Adrenal gland (tissue), 9 donors: ENCODE measurements at regions not wholly inside any gene's neighbourhood (a gene's known extent, or its start where the extent isn't known, plus 50 kb on each side); places are given as distances from the start of the nearest gene placed in this dataset.
"Not testable (repeated sequence)": the region's sequence is repeated elsewhere in the genome, so short reads cannot be mapped to it uniquely, and the experiment has no call there.

Source experiments
- DNase-seq, 7 donors: peaks; one replicate each; pipeline ENCODE4 v3.0.0-alpha.2; 2019 to 2020
- H3K27ac ChIP-seq, 5 donors: fragments of 200-600 bp; sonication (generic) in 4 of 5; 1 replicate in 3 of 5; 2 replicates in 2 of 5; pipeline versions ENCODE4 v1.5.1 to v1.8.0; 2016 to 2020; ENCODE audit warnings: mild to moderate bottlenecking in 1 of 5
- H3K27me3 ChIP-seq: fragments of 200-600 bp; 2 replicates; pipeline ENCODE4 v1.8.0; 2021
- H3K36me3 ChIP-seq, 2 donors: fragments of 200-600 bp; replicated peaks in 1 of 2; 1 replicate in 1 of 2; 2 replicates in 1 of 2; pipeline versions ENCODE4 v1.5.1 to v1.8.0; 2018 to 2022
- H3K4me1 ChIP-seq, 2 donors: fragments of 200-600 bp; replicated peaks in 1 of 2; 1 replicate in 1 of 2; 2 replicates in 1 of 2; pipeline versions ENCODE4 v1.5.1 to v1.8.0; 2018 to 2021
- H3K4me3 ChIP-seq, 4 donors: fragments of 200-600 bp; sonication (generic) in 3 of 4; one replicate each; pipeline ENCODE4 v1.5.1; 2016 to 2018
- H3K9me3 ChIP-seq, 3 donors: fragments of 200-600 bp; sonication (generic) in 1 of 3; replicated peaks in 1 of 3; 1 replicate in 2 of 3; 2 replicates in 1 of 3; pipeline versions ENCODE4 v1.5.1 to v1.8.0; 2016 to 2021
- POLR2A ChIP-seq, 2 donors: fragments of 450-650 bp; IDR thresholded peaks; one replicate each; pipeline ENCODE4 v1.6.1; 2017; ENCODE audit warnings: antibody characterized with exemption in 2 of 2, mild to moderate bottlenecking in 2 of 2, moderate library complexity in 1 of 2
- WGBS, 4 donors: extraction: QIAGEN DNeasy Blood & Tissue Kit in 2 of 4; methylation state at CpG; one replicate each; pipeline versions ENCODE4 v1.1.5 to v1.1.7; 2013 to 2017; 5-methylcytosine and 5-hydroxymethylcytosine counted together
- intact Hi-C, 2 donors: fragments of 100-400 bp; cut with DNase I; formaldehyde crosslinking; loops; one replicate each; pipeline versions ENCODE4 v1.14.1 to v1.15.0; 2022 to 2023
- TF ChIP-seq, protein P1 (sequence below), 6 experiments: fragments of 450-650 bp in 4 of 6; fragments of 200-600 bp in 2 of 6; sonication (generic) in 1 of 6; IDR thresholded peaks; 1 replicate in 5 of 6; 2 replicates in 1 of 6; pipeline versions ENCODE4 v1.5.1 to v1.8.0; 2016 to 2021; ENCODE audit warnings: antibody characterized with exemption in 6 of 6, mild to moderate bottlenecking in 2 of 6, moderate library complexity in 1 of 6
- donor health status: healthy with polysubstance abuse.
- donor health status: Bipolar disorder and iron deficiency.
- donor health status: DM: yes; HTN: yes; CAD: no.
- donor health status: DM: no; HTN: no; CAD: no.
- donor health status: DM: no; HTN: no; CAD: no.

GRCh38 chr2:125796784-125797183, 859.2 kb upstream of the GYPC start:
- DNase-seq = no peak
- H3K27ac ChIP-seq = no peak overlapping the region
- H3K4me1 ChIP-seq = no peaks in the 10 kb centered on the region
- H3K36me3 ChIP-seq = no peaks in the 10 kb centered on the region
- intact Hi-C loops = no loop called here
- no peaks in the 10 kb centered on the region for H3K27me3 ChIP-seq
- H3K4me3 ChIP-seq = no peak overlapping the region
- TF ChIP-seq, protein P1, sequence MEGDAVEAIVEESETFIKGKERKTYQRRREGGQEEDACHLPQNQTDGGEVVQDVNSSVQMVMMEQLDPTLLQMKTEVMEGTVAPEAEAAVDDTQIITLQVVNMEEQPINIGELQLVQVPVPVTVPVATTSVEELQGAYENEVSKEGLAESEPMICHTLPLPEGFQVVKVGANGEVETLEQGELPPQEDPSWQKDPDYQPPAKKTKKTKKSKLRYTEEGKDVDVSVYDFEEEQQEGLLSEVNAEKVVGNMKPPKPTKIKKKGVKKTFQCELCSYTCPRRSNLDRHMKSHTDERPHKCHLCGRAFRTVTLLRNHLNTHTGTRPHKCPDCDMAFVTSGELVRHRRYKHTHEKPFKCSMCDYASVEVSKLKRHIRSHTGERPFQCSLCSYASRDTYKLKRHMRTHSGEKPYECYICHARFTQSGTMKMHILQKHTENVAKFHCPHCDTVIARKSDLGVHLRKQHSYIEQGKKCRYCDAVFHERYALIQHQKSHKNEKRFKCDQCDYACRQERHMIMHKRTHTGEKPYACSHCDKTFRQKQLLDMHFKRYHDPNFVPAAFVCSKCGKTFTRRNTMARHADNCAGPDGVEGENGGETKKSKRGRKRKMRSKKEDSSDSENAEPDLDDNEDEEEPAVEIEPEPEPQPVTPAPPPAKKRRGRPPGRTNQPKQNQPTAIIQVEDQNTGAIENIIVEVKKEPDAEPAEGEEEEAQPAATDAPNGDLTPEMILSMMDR (IDR thresholded peaks at IDR 0.05) = no peak
- TF ChIP-seq POLR2A (IDR thresholded peaks at IDR 0.05) = no peak
- no peaks in the 10 kb centered on the region for H3K9me3 ChIP-seq
- WGBS, 4 donors = 85 to 88% (median 85%) methylated on average over 1 of the region's 1 CpG

GRCh38 chr2:125797192-125797591, 858.8 kb upstream of the GYPC start:
- no peak overlapping the region for H3K4me3 ChIP-seq
- no peaks in the 10 kb centered on the region for H3K9me3 ChIP-seq
- intact Hi-C loops = no loop called here
- H3K36me3 ChIP-seq = no peaks in the 10 kb centered on the region
- TF ChIP-seq, protein P1 (IDR thresholded peaks at IDR 0.05) = no peak
- no peak for TF ChIP-seq POLR2A (IDR thresholded peaks at IDR 0.05)
- no peaks in the 10 kb centered on the region for H3K4me1 ChIP-seq
- H3K27me3 ChIP-seq = no peaks in the 10 kb centered on the region
- 75 to 85% (median 78%) methylated on average over 2 to 4 of the region's 4 CpGs for WGBS, 4 donors
- no peak for DNase-seq
- H3K27ac ChIP-seq = no peak overlapping the region

DNA sequence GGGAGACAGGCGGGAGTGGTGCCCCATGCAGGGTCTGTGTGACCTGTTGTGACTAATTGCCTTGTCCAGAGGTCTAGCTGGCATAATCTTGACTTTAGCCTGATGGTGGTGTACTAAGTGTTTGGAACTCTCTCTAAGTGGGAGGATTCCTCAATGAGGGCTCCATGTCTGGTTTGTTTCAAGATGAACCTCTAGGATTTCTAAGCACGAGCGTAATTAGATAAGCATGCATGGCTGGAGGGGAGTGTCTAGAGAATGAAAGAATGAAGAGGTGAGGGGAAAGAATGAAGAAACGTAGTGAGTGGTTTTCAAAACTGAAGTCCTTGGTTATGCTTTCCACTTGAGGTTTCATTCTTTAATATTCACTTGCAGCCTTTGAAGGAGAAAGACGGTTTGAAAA, 833.2 kb upstream of the GYPC start:
- intact Hi-C loops = no loop called here
- no peak for TF ChIP-seq POLR2A (IDR thresholded peaks at IDR 0.05)
- TF ChIP-seq, protein P1 (IDR thresholded peaks at IDR 0.05) = no peak
- Histone ChIP-seq H3K27ac (no peak overlapping the region), H3K9me3 (no peaks in the 10 kb centered on the region), H3K4me1 (no peaks in the 10 kb centered on the region), H3K36me3 (no peaks in the 10 kb centered on the region), H3K27me3 (no peaks in the 10 kb centered on the region), H3K4me3 (no peak overlapping the region)
- 60 to 78% (median 69%) methylated on average over 5 of the region's 5 CpGs for WGBS, 4 donors
- no peak for DNase-seq

DNA sequence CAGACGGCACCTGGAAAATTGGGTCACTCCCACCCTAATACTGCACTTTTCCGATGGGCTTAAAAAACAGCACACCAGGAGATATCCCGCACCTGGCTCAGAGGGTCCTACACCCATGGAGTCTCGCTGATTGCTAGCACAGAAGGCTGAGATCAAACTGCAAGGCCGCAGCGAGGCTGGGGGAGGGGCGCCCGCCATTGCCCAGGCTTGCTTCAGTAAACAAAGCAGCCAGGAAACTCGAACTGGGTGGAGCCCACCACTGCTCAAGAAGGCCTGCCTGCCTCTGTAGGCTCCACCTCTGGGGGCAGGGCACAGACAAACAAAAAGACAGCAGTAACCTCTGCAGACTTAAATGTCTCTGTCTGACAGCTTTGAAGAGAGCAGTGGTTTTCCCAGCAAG, 830.2 kb upstream of the GYPC start:
- H3K27me3 ChIP-seq, H3K4me1 ChIP-seq, H3K4me3 ChIP-seq, DNase-seq, intact Hi-C loops, H3K9me3 ChIP-seq, H3K27ac ChIP-seq, H3K36me3 ChIP-seq: not testable (repeated sequence)
- 79 to 90% (median 81%) methylated on average over 7 to 9 of the region's 9 CpGs for WGBS, 4 donors

- TF ChIP-seq, protein P1 (IDR thresholded peaks at IDR 0.05) = no peak
- TF ChIP-seq POLR2A (IDR thresholded peaks at IDR 0.05) = no peak
- H3K36me3 ChIP-seq = no peaks in the 10 kb centered on the region
- DNase-seq = no peak
- H3K9me3 ChIP-seq = no peaks in the 10 kb centered on the region
- no peak overlapping the region for H3K4me3 ChIP-seq
- no peaks in the 10 kb centered on the region for H3K27me3 ChIP-seq
- intact Hi-C loops = no loop called here
- 25 to 43% (median 32%) methylated on average over 3 of the region's 3 CpGs for WGBS, 4 donors
- no peaks in the 10 kb centered on the region for H3K4me1 ChIP-seq
- no peak overlapping the region for H3K27ac ChIP-seq
These were observed 818.8 kb upstream of the GYPC start for GRCh38 chr2:125837128-125837527.
